Ishikawa (cell line): ENCODE measurements at regions not wholly inside any gene's neighbourhood (a gene's known extent, or its start where the extent isn't known, plus 50 kb on each side); places are given as distances from the start of the nearest gene placed in this dataset.

ENCODE experiments used
- CEBPB ChIP-seq: IDR thresholded peaks from 2 replicates; pipeline ENCODE4 v1.6.1; 2012
- CREB1 ChIP-seq: IDR thresholded peaks from 2 replicates; pipeline ENCODE4 v1.6.1; 2012; ENCODE audit warnings: low read depth
- EGR1 ChIP-seq: IDR thresholded peaks from 2 replicates; pipeline ENCODE4 v1.6.1; 2012
- EP300 ChIP-seq: IDR thresholded peaks from 2 replicates; pipeline ENCODE4 v1.6.1; 2012; ENCODE audit warnings: borderline replicate concordance
- FOXM1 ChIP-seq: IDR thresholded peaks from 2 replicates; pipeline ENCODE4 v1.6.1; 2012; ENCODE audit warnings: low read depth, borderline replicate concordance
- NFIC ChIP-seq: IDR thresholded peaks from 2 replicates; pipeline ENCODE4 v1.6.1; 2012
- RAD21 ChIP-seq: IDR thresholded peaks from 2 replicates; pipeline ENCODE4 v1.6.1; 2012; ENCODE audit warnings: low read depth
- TAF1 ChIP-seq: IDR thresholded peaks from 2 replicates; pipeline ENCODE4 v1.6.1; 2012; ENCODE audit warnings: low read depth, mild to moderate bottlenecking
- TCF12 ChIP-seq: IDR thresholded peaks from 2 replicates; pipeline ENCODE4 v1.6.1; 2012; ENCODE audit warnings: low read depth
- TEAD4 ChIP-seq: IDR thresholded peaks from 2 replicates; pipeline ENCODE4 v1.6.1; 2012
- YY1 ChIP-seq: IDR thresholded peaks from 2 replicates; pipeline ENCODE4 v1.6.1; 2012; ENCODE audit warnings: low read depth
- ZBTB7A ChIP-seq: IDR thresholded peaks from 2 replicates; pipeline ENCODE4 v1.6.1; 2012; ENCODE audit warnings: low read depth
- TF ChIP-seq, protein P1 (sequence below): IDR thresholded peaks from 2 replicates; pipeline ENCODE4 v1.6.1; 2012
- TF ChIP-seq, protein P2 (sequence below): IDR thresholded peaks from 2 replicates; pipeline ENCODE4 v1.6.1; 2012; ENCODE audit warnings: low read depth, mild to moderate bottlenecking
- TF ChIP-seq, protein P3 (sequence below): IDR thresholded peaks from 2 replicates; pipeline ENCODE4 v1.6.1; 2012

DNA sequence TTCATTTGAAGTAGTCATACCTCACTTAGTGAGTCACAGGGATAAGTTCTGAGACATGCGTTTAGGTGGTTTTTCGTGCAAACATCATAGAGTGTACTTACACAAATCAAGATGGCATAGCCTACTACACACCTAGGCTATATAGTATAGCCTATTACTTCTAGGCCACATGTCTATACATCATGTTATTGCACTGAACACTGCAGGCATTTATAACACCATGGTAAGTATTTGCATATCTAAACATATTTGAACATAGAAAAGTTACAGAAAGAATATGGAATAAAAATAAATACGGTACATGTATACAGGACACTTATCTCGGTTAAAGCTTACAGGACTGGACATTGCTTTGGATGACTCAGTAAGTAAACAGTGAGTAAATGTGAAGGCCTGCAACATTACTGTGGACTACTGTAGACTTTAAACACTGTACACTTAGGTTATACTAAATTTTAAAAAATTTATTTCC, 670.6 kb downstream of the SLC16A7 start:
- TF ChIP-seq CREB1 = no peak
- TF ChIP-seq, protein P1, sequence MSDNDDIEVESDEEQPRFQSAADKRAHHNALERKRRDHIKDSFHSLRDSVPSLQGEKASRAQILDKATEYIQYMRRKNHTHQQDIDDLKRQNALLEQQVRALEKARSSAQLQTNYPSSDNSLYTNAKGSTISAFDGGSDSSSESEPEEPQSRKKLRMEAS = no peak
- TF ChIP-seq TEAD4 = no peak
- no peak for TF ChIP-seq CEBPB
- TF ChIP-seq FOXM1 = no peak
- TF ChIP-seq, protein P2, sequence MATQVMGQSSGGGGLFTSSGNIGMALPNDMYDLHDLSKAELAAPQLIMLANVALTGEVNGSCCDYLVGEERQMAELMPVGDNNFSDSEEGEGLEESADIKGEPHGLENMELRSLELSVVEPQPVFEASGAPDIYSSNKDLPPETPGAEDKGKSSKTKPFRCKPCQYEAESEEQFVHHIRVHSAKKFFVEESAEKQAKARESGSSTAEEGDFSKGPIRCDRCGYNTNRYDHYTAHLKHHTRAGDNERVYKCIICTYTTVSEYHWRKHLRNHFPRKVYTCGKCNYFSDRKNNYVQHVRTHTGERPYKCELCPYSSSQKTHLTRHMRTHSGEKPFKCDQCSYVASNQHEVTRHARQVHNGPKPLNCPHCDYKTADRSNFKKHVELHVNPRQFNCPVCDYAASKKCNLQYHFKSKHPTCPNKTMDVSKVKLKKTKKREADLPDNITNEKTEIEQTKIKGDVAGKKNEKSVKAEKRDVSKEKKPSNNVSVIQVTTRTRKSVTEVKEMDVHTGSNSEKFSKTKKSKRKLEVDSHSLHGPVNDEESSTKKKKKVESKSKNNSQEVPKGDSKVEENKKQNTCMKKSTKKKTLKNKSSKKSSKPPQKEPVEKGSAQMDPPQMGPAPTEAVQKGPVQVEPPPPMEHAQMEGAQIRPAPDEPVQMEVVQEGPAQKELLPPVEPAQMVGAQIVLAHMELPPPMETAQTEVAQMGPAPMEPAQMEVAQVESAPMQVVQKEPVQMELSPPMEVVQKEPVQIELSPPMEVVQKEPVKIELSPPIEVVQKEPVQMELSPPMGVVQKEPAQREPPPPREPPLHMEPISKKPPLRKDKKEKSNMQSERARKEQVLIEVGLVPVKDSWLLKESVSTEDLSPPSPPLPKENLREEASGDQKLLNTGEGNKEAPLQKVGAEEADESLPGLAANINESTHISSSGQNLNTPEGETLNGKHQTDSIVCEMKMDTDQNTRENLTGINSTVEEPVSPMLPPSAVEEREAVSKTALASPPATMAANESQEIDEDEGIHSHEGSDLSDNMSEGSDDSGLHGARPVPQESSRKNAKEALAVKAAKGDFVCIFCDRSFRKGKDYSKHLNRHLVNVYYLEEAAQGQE = no peak
- TF ChIP-seq NFIC = no peak
- TF ChIP-seq TCF12 = no peak
- no peak for TF ChIP-seq EGR1
- TF ChIP-seq ZBTB7A = no peak
- no peak for TF ChIP-seq YY1
- TF ChIP-seq EP300 = no peak
- no peak for TF ChIP-seq TAF1
- TF ChIP-seq RAD21 = no peak

DNA sequence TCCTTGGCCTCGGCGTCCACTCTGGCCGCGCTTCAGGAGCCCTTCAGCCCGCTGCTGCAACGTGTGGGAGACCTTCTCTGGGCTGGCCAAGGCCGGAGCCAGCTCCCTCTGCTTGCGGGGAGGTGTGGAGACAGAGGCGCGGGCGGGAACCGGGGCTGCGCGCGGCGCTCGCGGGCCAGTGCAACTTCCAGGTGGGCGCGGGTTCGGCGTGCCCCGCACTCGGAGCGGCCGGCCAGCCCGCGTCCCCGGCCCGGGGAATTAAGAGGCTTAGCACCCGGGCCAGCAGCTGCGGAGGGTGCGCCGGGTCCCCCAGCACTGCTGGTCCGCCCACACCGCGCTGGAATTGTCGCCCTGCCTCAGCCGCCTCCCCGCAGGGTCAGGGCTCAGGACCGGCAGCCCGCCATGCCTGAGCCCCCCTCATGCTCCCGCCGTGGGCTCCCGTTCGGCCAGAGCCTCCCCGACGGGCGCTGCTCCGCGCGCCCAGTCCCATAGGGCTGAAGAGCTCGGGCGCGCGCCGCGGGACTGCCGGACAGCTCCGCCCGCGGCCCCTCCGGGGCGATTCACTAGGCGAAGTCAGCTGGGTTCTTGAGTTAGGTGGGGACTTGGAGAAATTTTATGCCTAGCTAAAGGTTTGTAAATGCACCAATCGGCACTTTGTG, 673.9 kb downstream of the SLC16A7 start:
- no peak for TF ChIP-seq TCF12
- no peak for TF ChIP-seq RAD21
- TF ChIP-seq EGR1 = no peak
- TF ChIP-seq CEBPB = no peak
- no peak for TF ChIP-seq EP300
- TF ChIP-seq, protein P1 = no peak
- TF ChIP-seq CREB1 = no peak
- TF ChIP-seq, protein P2 = no peak

DNA sequence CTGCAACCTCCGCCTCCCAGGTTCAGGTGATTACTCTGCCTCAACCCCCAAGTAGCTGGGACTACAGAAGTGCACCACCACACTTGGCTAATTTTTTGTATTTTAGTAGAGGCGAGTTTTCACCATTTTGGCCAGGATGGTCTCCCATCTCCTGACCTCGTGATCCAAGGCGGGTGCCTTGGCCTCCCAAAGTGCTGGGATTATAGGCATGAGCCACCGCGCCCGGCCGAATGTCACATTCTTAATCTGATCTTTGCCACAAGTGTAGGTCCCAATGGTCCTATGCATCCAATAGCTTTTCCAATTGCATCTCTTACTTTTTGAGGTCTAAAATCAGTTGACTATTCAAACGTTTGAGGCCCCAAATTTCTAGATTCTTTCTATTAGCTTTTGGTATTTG, 676.0 kb downstream of the SLC16A7 start:
- TF ChIP-seq YY1 (no peak), ZBTB7A (no peak), TCF12 (no peak), RAD21 (no peak), TEAD4 (no peak)
- TF ChIP-seq, protein P1 = no peak
- TF ChIP-seq, protein P2 = no peak

DNA sequence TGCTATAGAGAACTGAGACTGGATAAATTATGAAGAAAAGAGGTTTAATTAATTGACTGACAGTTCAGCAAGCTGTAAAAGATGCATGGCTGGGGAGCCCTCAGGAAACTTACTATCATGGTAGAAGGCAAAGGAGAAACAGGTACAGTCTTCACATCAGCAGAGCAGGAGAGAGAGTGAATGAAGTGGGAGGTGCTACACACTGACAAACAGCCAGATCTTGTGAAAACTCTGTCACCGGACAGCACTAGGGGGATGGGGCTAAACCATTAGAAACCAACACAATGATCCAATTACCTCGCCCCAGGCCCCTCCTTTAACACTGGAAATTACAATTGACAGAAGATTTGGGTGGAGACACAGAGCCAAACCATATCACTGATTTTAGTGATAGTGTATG, 682.4 kb downstream of the SLC16A7 start:
- TF ChIP-seq ZBTB7A (no peak), CEBPB (no peak), TEAD4 (no peak), FOXM1 (no peak), RAD21 (no peak), NFIC (no peak), TCF12 (no peak), TAF1 (no peak), EGR1 (no peak), YY1 (no peak), EP300 (no peak)
- TF ChIP-seq, protein P3, sequence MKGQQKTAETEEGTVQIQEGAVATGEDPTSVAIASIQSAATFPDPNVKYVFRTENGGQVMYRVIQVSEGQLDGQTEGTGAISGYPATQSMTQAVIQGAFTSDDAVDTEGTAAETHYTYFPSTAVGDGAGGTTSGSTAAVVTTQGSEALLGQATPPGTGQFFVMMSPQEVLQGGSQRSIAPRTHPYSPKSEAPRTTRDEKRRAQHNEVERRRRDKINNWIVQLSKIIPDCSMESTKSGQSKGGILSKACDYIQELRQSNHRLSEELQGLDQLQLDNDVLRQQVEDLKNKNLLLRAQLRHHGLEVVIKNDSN = no peak
- TF ChIP-seq, protein P1 = no peak

DNA sequence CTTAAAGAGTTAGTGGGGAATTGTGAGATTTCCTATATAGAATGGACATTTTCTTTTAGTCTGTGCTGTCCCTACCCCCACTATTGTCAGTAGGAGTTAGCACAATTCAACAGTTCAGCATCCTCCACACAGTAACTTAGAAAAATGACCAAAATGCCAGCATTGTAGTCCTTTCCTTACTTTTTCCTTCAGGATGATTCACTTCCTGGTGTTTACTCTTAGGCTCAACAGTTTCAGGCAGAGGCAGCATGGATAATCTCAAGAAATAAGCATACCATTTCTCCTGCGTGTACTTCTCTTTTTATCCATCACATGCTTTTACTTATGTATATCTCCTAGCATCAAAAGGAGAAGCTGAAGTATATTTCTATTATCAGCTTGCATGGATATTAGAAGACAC, 683.4 kb downstream of the SLC16A7 start:
- TF ChIP-seq CREB1 = no peak
- TF ChIP-seq, protein P1 = no peak
- no peak for TF ChIP-seq TAF1
- TF ChIP-seq ZBTB7A = no peak
- no peak for TF ChIP-seq FOXM1
- no peak for TF ChIP-seq RAD21
- TF ChIP-seq CEBPB = no peak
- TF ChIP-seq YY1 = no peak
- TF ChIP-seq, protein P2 = no peak
- TF ChIP-seq NFIC = no peak
- no peak for TF ChIP-seq EP300
- TF ChIP-seq EGR1 = no peak
